D721Med (cell line): ENCODE measurements at regions not wholly inside any gene's neighbourhood (a gene's known extent, or its start where the extent isn't known, plus 50 kb on each side); places are given as distances from the start of the nearest gene placed in this dataset.

ENCODE experiments used
- DNase-seq: peaks from one replicate; pipeline ENCODE4 v3.0.0; 2011; ENCODE audit warnings: low spot score; ENCODE audit not compliant: insufficient read length
- FAIRE-seq: peaks from 2 replicates; lab custom pipeline; 2011; peaks lifted over from hg19 to GRCh38; lab: Jason Lieb, UNC
- TF ChIP-seq, protein P1 (sequence below): IDR thresholded peaks from 2 replicates; pipeline ENCODE4 v1.5.1; 2012; ENCODE audit warnings: mild to moderate bottlenecking, control low read depth; ENCODE audit not compliant: insufficient read depth; ENCODE audit errors: missing control alignments

DNA sequence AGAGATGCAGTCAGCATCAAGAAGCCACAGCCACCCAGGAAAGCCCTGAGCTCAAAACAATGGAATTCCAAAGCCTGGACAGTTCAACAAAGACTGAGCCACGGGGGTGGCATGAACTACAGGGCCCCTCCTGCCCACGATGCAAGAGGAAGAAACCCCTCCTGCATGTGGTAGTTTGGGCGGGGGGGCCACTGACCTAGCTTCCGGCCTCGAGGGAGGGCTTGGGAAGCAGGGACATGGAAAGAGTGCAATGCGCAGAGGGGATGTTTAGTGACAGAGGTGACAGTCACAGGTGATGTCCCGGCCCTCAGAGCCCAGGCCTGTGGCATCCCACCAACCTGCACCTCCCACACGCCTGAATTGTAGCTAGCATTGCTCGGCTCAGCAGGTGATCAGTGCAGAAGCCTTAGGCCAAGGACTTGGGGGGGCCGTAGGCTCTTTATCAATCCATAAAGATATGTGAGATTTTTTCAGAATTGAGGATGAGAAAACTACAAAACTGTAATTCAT lies 318.8 kb downstream of the TEX29 start:
- FAIRE-seq: no peak

DNA sequence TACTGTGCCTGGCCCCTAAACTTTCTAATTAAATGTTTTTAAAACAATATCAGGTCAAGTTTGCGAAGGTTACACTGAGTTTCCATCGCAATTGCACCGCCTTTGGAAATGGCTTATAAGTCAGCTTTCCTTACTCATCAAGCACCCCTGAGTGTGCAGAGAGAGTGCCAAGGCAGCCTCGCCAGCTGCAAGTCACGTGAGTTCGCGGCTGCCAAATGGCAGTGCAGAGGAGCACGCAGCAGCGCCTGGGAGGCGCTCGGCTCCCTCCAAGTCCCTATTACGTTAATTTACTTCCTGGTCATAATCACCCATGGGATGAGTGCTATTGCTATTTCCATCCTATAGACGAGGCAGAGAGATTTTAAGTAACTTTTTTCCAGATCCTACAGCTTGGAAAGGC lies 319.6 kb downstream of the TEX29 start:
- DNase-seq (no peak), FAIRE-seq (no peak)
- TF ChIP-seq, protein P1, sequence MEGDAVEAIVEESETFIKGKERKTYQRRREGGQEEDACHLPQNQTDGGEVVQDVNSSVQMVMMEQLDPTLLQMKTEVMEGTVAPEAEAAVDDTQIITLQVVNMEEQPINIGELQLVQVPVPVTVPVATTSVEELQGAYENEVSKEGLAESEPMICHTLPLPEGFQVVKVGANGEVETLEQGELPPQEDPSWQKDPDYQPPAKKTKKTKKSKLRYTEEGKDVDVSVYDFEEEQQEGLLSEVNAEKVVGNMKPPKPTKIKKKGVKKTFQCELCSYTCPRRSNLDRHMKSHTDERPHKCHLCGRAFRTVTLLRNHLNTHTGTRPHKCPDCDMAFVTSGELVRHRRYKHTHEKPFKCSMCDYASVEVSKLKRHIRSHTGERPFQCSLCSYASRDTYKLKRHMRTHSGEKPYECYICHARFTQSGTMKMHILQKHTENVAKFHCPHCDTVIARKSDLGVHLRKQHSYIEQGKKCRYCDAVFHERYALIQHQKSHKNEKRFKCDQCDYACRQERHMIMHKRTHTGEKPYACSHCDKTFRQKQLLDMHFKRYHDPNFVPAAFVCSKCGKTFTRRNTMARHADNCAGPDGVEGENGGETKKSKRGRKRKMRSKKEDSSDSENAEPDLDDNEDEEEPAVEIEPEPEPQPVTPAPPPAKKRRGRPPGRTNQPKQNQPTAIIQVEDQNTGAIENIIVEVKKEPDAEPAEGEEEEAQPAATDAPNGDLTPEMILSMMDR: no peak

More for the DNA sequence above, 318.8 kb downstream of the TEX29 start:
- TF ChIP-seq, protein P1: no peak
- DNase-seq: no peak

DNA sequence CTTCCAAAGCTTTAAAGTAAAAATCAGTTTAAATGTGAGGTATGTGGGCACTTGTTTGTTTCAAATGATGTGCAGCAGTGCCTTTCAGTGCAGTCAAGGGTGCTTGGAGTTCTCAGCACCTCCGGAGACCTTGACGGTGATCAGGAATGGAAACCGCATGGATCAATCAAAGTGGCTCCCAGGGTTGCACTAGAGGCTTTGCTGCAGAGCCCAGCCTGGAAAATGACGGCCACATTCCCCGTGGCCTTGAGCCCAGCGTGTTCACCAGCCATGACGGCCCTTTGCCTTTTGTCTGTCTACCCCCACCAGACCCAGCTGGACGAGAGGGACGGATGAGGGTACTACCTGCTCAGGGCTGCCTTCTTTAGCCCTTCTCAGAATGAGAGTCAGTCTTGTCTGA lies 320.0 kb downstream of the TEX29 start:
- DNase-seq (no peak), FAIRE-seq (no peak)
- TF ChIP-seq, protein P1: no peak

DNA sequence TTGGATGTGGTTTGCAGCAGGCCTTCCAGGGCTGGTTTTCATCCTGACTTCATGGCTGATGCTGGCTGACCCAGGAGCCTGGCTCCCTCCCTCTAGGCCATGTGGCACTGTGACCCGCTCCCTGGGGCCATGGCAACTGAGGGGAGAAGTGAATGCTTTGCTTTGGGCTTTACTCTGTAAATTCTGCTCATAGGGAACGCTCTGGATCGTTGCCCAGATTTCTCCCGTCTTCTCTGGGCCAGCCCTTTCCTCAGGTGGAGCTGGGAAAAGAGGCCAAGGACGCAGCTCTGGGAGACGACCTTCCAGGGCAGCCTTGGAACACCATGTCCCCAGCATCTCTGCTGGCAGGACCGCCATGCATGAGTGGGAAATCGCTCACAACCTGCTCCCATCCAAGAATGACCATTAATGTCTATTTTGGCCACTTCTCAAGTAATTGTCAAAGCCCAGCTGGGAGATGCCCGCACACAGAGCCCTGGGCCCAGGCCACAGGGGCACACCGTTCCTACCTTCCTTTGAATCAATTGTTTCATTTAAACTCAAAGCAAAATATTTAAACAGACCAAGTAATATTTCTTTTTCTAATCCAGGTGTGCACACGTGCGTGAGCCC lies 321.8 kb downstream of the TEX29 start:
- DNase-seq (no peak), FAIRE-seq (no peak)
- TF ChIP-seq, protein P1: no peak

GRCh38 chr13:111644750-111645149 lies 324.3 kb downstream of the TEX29 start:
- FAIRE-seq: no peak
- TF ChIP-seq, protein P1: no peak
- no peak for DNase-seq

GRCh38 chr13:111645198-111645597 lies 324.8 kb downstream of the TEX29 start:
- FAIRE-seq: no peak
- no peak for DNase-seq
- TF ChIP-seq, protein P1: no peak
